Liver (tissue), 7 donors: ENCODE measurements at regions not wholly inside any gene's neighbourhood (a gene's known extent, or its start where the extent isn't known, plus 50 kb on each side); places are given as distances from the start of the nearest gene placed in this dataset.
"Not testable (repeated sequence)": the region's sequence is repeated elsewhere in the genome, so short reads cannot be mapped to it uniquely, and the experiment has no call there.

Experiments used
- DNase-seq: peaks from one replicate; pipeline ENCODE4 v3.0.0-alpha.2; 2017; ENCODE audit warnings: low spot score
- H3K27ac ChIP-seq, 2 donors: one replicate each; pipeline ENCODE4 v1.7.0; 2013; ENCODE audit warnings: inconsistent platforms in 2 of 2, low read length in 2 of 2, control low read depth in 1 of 2, low read depth in 1 of 2, mild to moderate bottlenecking in 1 of 2
- H3K27me3 ChIP-seq, 4 donors: one replicate each; pipeline versions ENCODE4 v1.6.1 to v1.7.0; 2013; ENCODE audit warnings: low read length in 3 of 4, inconsistent platforms in 1 of 4, mild to moderate bottlenecking in 1 of 4, moderate library complexity in 1 of 4; ENCODE audit not compliant: control insufficient read depth in 4 of 4, insufficient read depth in 4 of 4
- H3K36me3 ChIP-seq, 4 donors: one replicate each; pipeline versions ENCODE4 v1.6.1 to v1.7.0; 2013; ENCODE audit warnings: low read length in 3 of 4, mild to moderate bottlenecking in 3 of 4, low read depth in 1 of 4, moderate library complexity in 1 of 4; ENCODE audit not compliant: control insufficient read depth in 4 of 4, insufficient read depth in 3 of 4
- H3K4me1 ChIP-seq, 4 donors: one replicate each; pipeline versions ENCODE4 v1.6.1 to v1.7.0; 2013; ENCODE audit warnings: low read length in 3 of 4, mild to moderate bottlenecking in 3 of 4, moderate library complexity in 1 of 4; ENCODE audit not compliant: control insufficient read depth in 4 of 4, insufficient read depth in 4 of 4
- H3K4me3 ChIP-seq, 3 donors: one replicate each; pipeline versions ENCODE4 v1.6.1 to v1.7.0; 2013; ENCODE audit warnings: low read length in 3 of 3, control low read depth in 1 of 3, low read depth in 1 of 3, mild to moderate bottlenecking in 1 of 3
- H3K9ac ChIP-seq, 2 donors: one replicate each; pipeline ENCODE4 v1.7.0; 2013; ENCODE audit warnings: low read length in 2 of 2, mild to moderate bottlenecking in 2 of 2, moderate library complexity in 2 of 2, control low read depth in 1 of 2, low read depth in 1 of 2
- H3K9me3 ChIP-seq, 4 donors: one replicate each; pipeline versions ENCODE4 v1.6.1 to v1.7.0; 2013; ENCODE audit warnings: low read length in 3 of 4; ENCODE audit not compliant: control insufficient read depth in 4 of 4
- ATF3 ChIP-seq: IDR thresholded peaks from 2 replicates; pipeline ENCODE4 v1.6.1; 2016; ENCODE audit warnings: antibody characterized with exemption
- EGR1 ChIP-seq, 2 donors: IDR thresholded peaks; 2 replicates each; pipeline ENCODE4 v1.6.1; 2016 to 2018; ENCODE audit warnings: antibody characterized with exemption in 2 of 2, low read depth in 2 of 2
- FOXA1 ChIP-seq: IDR thresholded peaks from 2 replicates; pipeline ENCODE4 v1.6.1; 2016; ENCODE audit warnings: antibody characterized with exemption
- FOXA2 ChIP-seq: IDR thresholded peaks from 2 replicates; pipeline ENCODE4 v1.6.1; 2016; ENCODE audit warnings: antibody characterized with exemption
- HNF4A ChIP-seq, 2 donors: conservative IDR thresholded peaks; 2 replicates each; pipeline ENCODE4 v1.6.1; 2016; ENCODE audit warnings: antibody characterized with exemption in 2 of 2, mild to moderate bottlenecking in 2 of 2
- HNF4G ChIP-seq: IDR thresholded peaks from 2 replicates; pipeline ENCODE4 v1.6.1; 2016; ENCODE audit warnings: antibody characterized with exemption
- JUND ChIP-seq, 2 donors: IDR thresholded peaks; 2 replicates each; pipeline ENCODE4 v1.6.1; 2016; ENCODE audit warnings: antibody characterized with exemption in 2 of 2
- NR2F2 ChIP-seq: IDR thresholded peaks from 2 replicates; pipeline ENCODE4 v1.6.1; 2016; ENCODE audit warnings: antibody characterized with exemption
- RAD21 ChIP-seq, 2 donors: IDR thresholded peaks; 2 replicates each; pipeline ENCODE4 v1.6.1; 2016; ENCODE audit warnings: antibody characterized with exemption in 2 of 2, mild to moderate bottlenecking in 2 of 2
- RXRA ChIP-seq, 2 donors: IDR thresholded peaks; 2 replicates each; pipeline ENCODE4 v1.6.1; 2017 to 2018; ENCODE audit warnings: antibody characterized with exemption in 2 of 2, mild to moderate bottlenecking in 1 of 2
- SP1 ChIP-seq: IDR thresholded peaks from 2 replicates; pipeline ENCODE4 v1.6.1; 2018; ENCODE audit warnings: antibody characterized with exemption, mild to moderate bottlenecking
- TAF1 ChIP-seq: conservative IDR thresholded peaks from 2 replicates; pipeline ENCODE4 v1.6.1; 2016; ENCODE audit warnings: antibody characterized with exemption, mild to moderate bottlenecking
- YY1 ChIP-seq: IDR thresholded peaks from 2 replicates; pipeline ENCODE4 v1.6.1; 2016; ENCODE audit warnings: antibody characterized with exemption, mild to moderate bottlenecking
- ZBTB33 ChIP-seq: IDR thresholded peaks from 2 replicates; pipeline ENCODE4 v1.6.1; 2016; ENCODE audit warnings: antibody characterized with exemption
- WGBS: extraction: QIAGEN DNeasy Blood & Tissue Kit; methylation state at CpG from one replicate; pipeline ENCODE4 v1.1.7; 2013; 5-methylcytosine and 5-hydroxymethylcytosine counted together
- TF ChIP-seq, protein P1 (sequence below): IDR thresholded peaks from 2 replicates; pipeline ENCODE4 v1.6.1; 2016; ENCODE audit warnings: antibody characterized with exemption, mild to moderate bottlenecking
- TF ChIP-seq, protein P2 (sequence below): IDR thresholded peaks from 2 replicates; pipeline ENCODE4 v1.6.1; 2016; ENCODE audit warnings: antibody characterized with exemption
- donor health status: healthy.
- donor health status: healthy.
- donor health status: healthy.
- donor health status: healthy.

DNA sequence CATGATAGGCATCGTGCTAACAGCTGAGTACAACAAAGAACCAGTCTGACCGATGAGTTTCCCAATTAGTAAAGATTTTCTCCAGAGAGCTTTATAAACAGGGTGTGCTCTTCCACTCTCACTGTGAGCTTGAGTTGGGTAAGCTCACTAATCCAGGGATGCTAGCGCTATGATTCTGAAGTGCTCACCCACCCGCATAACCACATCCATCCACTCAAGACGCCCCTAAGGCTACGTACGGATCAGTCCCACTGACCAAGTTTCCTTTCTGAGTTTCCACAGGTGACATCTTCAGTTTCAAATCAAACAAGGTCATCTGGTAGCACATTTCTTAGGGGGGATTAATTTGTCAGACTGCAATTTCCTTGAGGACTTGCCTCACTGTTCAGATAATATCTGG lies 141.1 kb upstream of the ABI3BP start:
- no peak overlapping the region for H3K4me3 ChIP-seq
- TF ChIP-seq JUND (IDR thresholded peaks at IDR 0.05) (no peak), TAF1 (no peak), YY1 (no peak), RAD21 (IDR thresholded peaks at IDR 0.05) (no peak), HNF4A (conservative IDR thresholded peaks at IDR 0.05) (no peak), FOXA2 (no peak), RXRA (IDR thresholded peaks at IDR 0.05) (no peak), NR2F2 (no peak), HNF4G (no peak), SP1 (no peak), ATF3 (no peak), EGR1 (IDR thresholded peaks at IDR 0.05; ENCODE audit: low read depth in 2 of 2) (no peak), ZBTB33 (no peak)
- TF ChIP-seq, protein P1, sequence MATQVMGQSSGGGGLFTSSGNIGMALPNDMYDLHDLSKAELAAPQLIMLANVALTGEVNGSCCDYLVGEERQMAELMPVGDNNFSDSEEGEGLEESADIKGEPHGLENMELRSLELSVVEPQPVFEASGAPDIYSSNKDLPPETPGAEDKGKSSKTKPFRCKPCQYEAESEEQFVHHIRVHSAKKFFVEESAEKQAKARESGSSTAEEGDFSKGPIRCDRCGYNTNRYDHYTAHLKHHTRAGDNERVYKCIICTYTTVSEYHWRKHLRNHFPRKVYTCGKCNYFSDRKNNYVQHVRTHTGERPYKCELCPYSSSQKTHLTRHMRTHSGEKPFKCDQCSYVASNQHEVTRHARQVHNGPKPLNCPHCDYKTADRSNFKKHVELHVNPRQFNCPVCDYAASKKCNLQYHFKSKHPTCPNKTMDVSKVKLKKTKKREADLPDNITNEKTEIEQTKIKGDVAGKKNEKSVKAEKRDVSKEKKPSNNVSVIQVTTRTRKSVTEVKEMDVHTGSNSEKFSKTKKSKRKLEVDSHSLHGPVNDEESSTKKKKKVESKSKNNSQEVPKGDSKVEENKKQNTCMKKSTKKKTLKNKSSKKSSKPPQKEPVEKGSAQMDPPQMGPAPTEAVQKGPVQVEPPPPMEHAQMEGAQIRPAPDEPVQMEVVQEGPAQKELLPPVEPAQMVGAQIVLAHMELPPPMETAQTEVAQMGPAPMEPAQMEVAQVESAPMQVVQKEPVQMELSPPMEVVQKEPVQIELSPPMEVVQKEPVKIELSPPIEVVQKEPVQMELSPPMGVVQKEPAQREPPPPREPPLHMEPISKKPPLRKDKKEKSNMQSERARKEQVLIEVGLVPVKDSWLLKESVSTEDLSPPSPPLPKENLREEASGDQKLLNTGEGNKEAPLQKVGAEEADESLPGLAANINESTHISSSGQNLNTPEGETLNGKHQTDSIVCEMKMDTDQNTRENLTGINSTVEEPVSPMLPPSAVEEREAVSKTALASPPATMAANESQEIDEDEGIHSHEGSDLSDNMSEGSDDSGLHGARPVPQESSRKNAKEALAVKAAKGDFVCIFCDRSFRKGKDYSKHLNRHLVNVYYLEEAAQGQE, result no peak
- TF ChIP-seq, protein P2, sequence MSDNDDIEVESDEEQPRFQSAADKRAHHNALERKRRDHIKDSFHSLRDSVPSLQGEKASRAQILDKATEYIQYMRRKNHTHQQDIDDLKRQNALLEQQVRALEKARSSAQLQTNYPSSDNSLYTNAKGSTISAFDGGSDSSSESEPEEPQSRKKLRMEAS, result no peak
- H3K9me3 ChIP-seq, result no peaks in the 10 kb centered on the region
- DNase-seq, result no peak
- no peaks in the 10 kb centered on the region for H3K27me3 ChIP-seq
- H3K9ac ChIP-seq, result no peak overlapping the region
- WGBS, result 93% methylated on average over 7 of the region's 7 CpGs
- no peak overlapping the region for H3K27ac ChIP-seq
- H3K36me3 ChIP-seq, result no peaks in the 10 kb centered on the region
- H3K4me1 ChIP-seq, result no peaks in the 10 kb centered on the region

- Histone ChIP-seq H3K9ac (no peak overlapping the region), H3K4me3 (no peak overlapping the region), H3K9me3 (no peaks in the 10 kb centered on the region), H3K27ac (no peak overlapping the region), H3K4me1 (no peaks in the 10 kb centered on the region), H3K36me3 (no peaks in the 10 kb centered on the region), H3K27me3 (no peaks in the 10 kb centered on the region)
- 51% methylated on average over 1 of the region's 1 CpG for WGBS
- TF ChIP-seq FOXA2 (no peak), SP1 (no peak), ATF3 (no peak), FOXA1 (no peak), NR2F2 (no peak), ZBTB33 (no peak), HNF4G (no peak), RXRA (IDR thresholded peaks at IDR 0.05) (no peak), HNF4A (conservative IDR thresholded peaks at IDR 0.05) (no peak), EGR1 (IDR thresholded peaks at IDR 0.05; ENCODE audit: low read depth in 2 of 2) (no peak), YY1 (no peak), JUND (IDR thresholded peaks at IDR 0.05) (no peak), RAD21 (IDR thresholded peaks at IDR 0.05) (no peak)
- TF ChIP-seq, protein P1, result no peak
- TF ChIP-seq, protein P2, result no peak
- DNase-seq, result no peak
These were observed 140.4 kb upstream of the ABI3BP start for GRCh38 chr3:101133652-101134051.

GRCh38 chr3:101133197-101133596 lies 140.0 kb upstream of the ABI3BP start:
- not testable (repeated sequence) for DNase-seq, H3K36me3 ChIP-seq, H3K9ac ChIP-seq, H3K9me3 ChIP-seq, H3K27me3 ChIP-seq, H3K4me3 ChIP-seq, H3K27ac ChIP-seq, H3K4me1 ChIP-seq
- 93% methylated on average over 7 of the region's 7 CpGs for WGBS
